Smooth muscle cell (in vitro differentiated cells): ENCODE measurements at regions not wholly inside any gene's neighbourhood (a gene's known extent, or its start where the extent isn't known, plus 50 kb on each side); places are given as distances from the start of the nearest gene placed in this dataset.

Source experiments
- DNase-seq: peaks from one replicate; lab custom pipeline; 2025; ENCODE audit not compliant: unreplicated experiment; lab: John Stamatoyannopoulos, UW
- H2AFZ ChIP-seq: fragments of 200-600 bp; sonication (generic); 2 replicates; pipeline ENCODE4 v1.6.0; 2016; ENCODE audit warnings: antibody characterized with exemption, low read depth, mild to moderate bottlenecking
- H3F3A ChIP-seq: fragments of 200-600 bp; sonication (generic); 2 replicates; pipeline ENCODE4 v1.6.0; 2017; ENCODE audit warnings: antibody characterized with exemption, low read depth
- H3K27ac ChIP-seq: fragments of 200-600 bp; sonication (generic); 2 replicates; pipeline ENCODE4 v1.5.1; 2016; ENCODE audit warnings: low read depth, mild to moderate bottlenecking
- H3K27me3 ChIP-seq: fragments of 200-600 bp; sonication (generic); 2 replicates; pipeline ENCODE4 v1.6.1; 2016; ENCODE audit warnings: low read depth, mild to moderate bottlenecking
- H3K36me3 ChIP-seq: fragments of 200-600 bp; sonication (generic); 2 replicates; pipeline ENCODE4 v1.5.1; 2016; ENCODE audit warnings: low read depth
- H3K4me1 ChIP-seq: fragments of 200-600 bp; sonication (generic); 2 replicates; pipeline ENCODE4 v1.5.1; 2016; ENCODE audit warnings: low read depth
- H3K4me2 ChIP-seq: fragments of 200-600 bp; sonication (generic); 2 replicates; pipeline ENCODE4 v1.6.0; 2016; ENCODE audit warnings: mild to moderate bottlenecking
- H3K4me3 ChIP-seq: fragments of 200-600 bp; sonication (generic); 2 replicates; pipeline ENCODE4 v1.5.1; 2016; ENCODE audit warnings: mild to moderate bottlenecking
- H3K79me2 ChIP-seq: fragments of 200-600 bp; sonication (generic); 2 replicates; pipeline ENCODE4 v1.6.0; 2016; ENCODE audit warnings: low read depth, mild to moderate bottlenecking
- H3K9ac ChIP-seq: fragments of 200-600 bp; sonication (generic); 2 replicates; pipeline ENCODE4 v1.6.0; 2016; ENCODE audit warnings: low read depth
- H3K9me3 ChIP-seq: fragments of 200-600 bp; sonication (generic); replicated peaks from 2 replicates; pipeline ENCODE4 v1.5.1; 2016; ENCODE audit warnings: low read depth
- H4K20me1 ChIP-seq: fragments of 200-600 bp; sonication (generic); 2 replicates; pipeline ENCODE4 v1.6.0; 2016; ENCODE audit warnings: low read depth
- CTCF ChIP-seq: fragments of 200-600 bp; sonication (generic); IDR thresholded peaks from 2 replicates; pipeline ENCODE4 v1.5.1; 2017; ENCODE audit warnings: borderline replicate concordance, mild to moderate bottlenecking, antibody characterized with exemption; ENCODE audit not compliant: insufficient read depth, poor library complexity, severe bottlenecking
- WGBS: methylation state at CpG from one replicate; pipeline ENCODE4 v1.1.7; 2016; ENCODE audit warnings: low lambda C conversion rate; 5-methylcytosine and 5-hydroxymethylcytosine counted together

GRCh38 chr2:137771064-137771463, 193.2 kb upstream of the HNMT start:
- H3K9me3 ChIP-seq: no peaks in the 10 kb centered on the region
- H3F3A ChIP-seq: no peaks in the 10 kb centered on the region
- no peak for DNase-seq
- WGBS: 94% methylated on average over 1 of the region's 1 CpG
- no peaks in the 10 kb centered on the region for H3K36me3 ChIP-seq
- H3K4me2 ChIP-seq: no peak overlapping the region
- H3K27me3 ChIP-seq: no peaks in the 10 kb centered on the region
- H3K9ac ChIP-seq: no peak overlapping the region
- no peak overlapping the region for H3K4me3 ChIP-seq
- TF ChIP-seq CTCF: no peak
- no peaks in the 10 kb centered on the region for H4K20me1 ChIP-seq
- H2AFZ ChIP-seq: no peak overlapping the region
- H3K27ac ChIP-seq: no peak overlapping the region
- H3K4me1 ChIP-seq: peaks cover 6% of the 10 kb centered on the region
- no peaks in the 10 kb centered on the region for H3K79me2 ChIP-seq

GRCh38 chr2:137772451-137772850, 191.8 kb upstream of the HNMT start:
- no peak for DNase-seq
- no peaks in the 10 kb centered on the region for H3K27me3 ChIP-seq
- no peaks in the 10 kb centered on the region for H3K9me3 ChIP-seq
- no peak overlapping the region for H3K9ac ChIP-seq
- H3F3A ChIP-seq: no peaks in the 10 kb centered on the region
- H3K4me2 ChIP-seq: no peak overlapping the region
- H3K4me3 ChIP-seq: no peak overlapping the region
- no peaks in the 10 kb centered on the region for H3K79me2 ChIP-seq
- no peak for TF ChIP-seq CTCF
- no peak overlapping the region for H2AFZ ChIP-seq
- no peaks in the 10 kb centered on the region for H4K20me1 ChIP-seq
- H3K4me1 ChIP-seq: peaks cover 6% of the 10 kb centered on the region
- no peaks in the 10 kb centered on the region for H3K36me3 ChIP-seq
- H3K27ac ChIP-seq: no peak overlapping the region
- 94% methylated on average over 3 of the region's 3 CpGs for WGBS

- no peak overlapping the region for H3K9ac ChIP-seq
- no peak for DNase-seq
- no peak overlapping the region for H2AFZ ChIP-seq
- no peaks in the 10 kb centered on the region for H3K79me2 ChIP-seq
- H3K4me2 ChIP-seq: no peak overlapping the region
- H3K27ac ChIP-seq: peak overlapping the region; percentile 60
- H3K9me3 ChIP-seq: no peaks in the 10 kb centered on the region
- 66% methylated on average over 3 of the region's 3 CpGs for WGBS
- H3F3A ChIP-seq: no peaks in the 10 kb centered on the region
- no peaks in the 10 kb centered on the region for H3K27me3 ChIP-seq
- no peak overlapping the region for H3K4me3 ChIP-seq
- H3K4me1 ChIP-seq: peaks cover 3% of the 10 kb centered on the region
- no peaks in the 10 kb centered on the region for H4K20me1 ChIP-seq
- H3K36me3 ChIP-seq: no peaks in the 10 kb centered on the region
- TF ChIP-seq CTCF: no peak
These were observed 188.7 kb upstream of the HNMT start for GRCh38 chr2:137775529-137775928.

GRCh38 chr2:137776697-137777096, 187.6 kb upstream of the HNMT start:
- DNase-seq: no peak
- Histone ChIP-seq H3K4me3 (no peak overlapping the region), H3K9ac (no peak overlapping the region), H3K36me3 (no peaks in the 10 kb centered on the region), H4K20me1 (no peaks in the 10 kb centered on the region), H3K27me3 (no peaks in the 10 kb centered on the region), H3K27ac (no peak overlapping the region), H3K4me2 (no peak overlapping the region), H3K79me2 (no peaks in the 10 kb centered on the region), H3K4me1 (no peaks in the 10 kb centered on the region), H2AFZ (no peak overlapping the region), H3F3A (no peaks in the 10 kb centered on the region), H3K9me3 (no peaks in the 10 kb centered on the region)
- TF ChIP-seq CTCF: no peak
- WGBS: 83% methylated on average over 3 of the region's 3 CpGs
